Activated CD8-positive, alpha-beta T cell treated with anti-CD3 and anti-CD28 coated beads, Interleukin-2, amount 10 ng/mL, durations not matched to agents 7 days and 5 days (primary cell): ENCODE measurements at regions not wholly inside any gene's neighbourhood (a gene's known extent, or its start where the extent isn't known, plus 50 kb on each side); places are given as distances from the start of the nearest gene placed in this dataset.
A peak's percentile ranks its signal among the peaks of the same experiment; 100 is the strongest.

Source experiments
- ATAC-seq: fragments of 150-1000 bp; cut with Tn5 transposase; one replicate; pipeline ENCODE4 v1.10.0; 2021; ENCODE audit warnings: moderate library complexity
- CTCF ChIA-PET: fragments of 350-600 bp; sonication (Branson Sonifier 250); formaldehyde crosslinking; loops from one replicate; lab custom pipeline; 2021; ENCODE audit warnings: antibody characterized with exemption; lab: Charles Lee
- POLR2A ChIA-PET: fragments of 350-600 bp; sonication (Branson Sonifier 250); formaldehyde crosslinking; loops from one replicate; lab custom pipeline; 2021; ENCODE audit warnings: antibody characterized with exemption; lab: Charles Lee
- DNase-seq: peaks from one replicate; pipeline ENCODE4 v3.0.0-alpha.2; 2020
- H3K27ac Mint-ChIP-seq: one replicate; pipeline ENCODE4 v1.8.0; 2021; ENCODE audit warnings: mild to moderate bottlenecking, mixed read lengths
- H3K27me3 Mint-ChIP-seq: one replicate; pipeline ENCODE4 v1.8.0; 2021; ENCODE audit warnings: low read depth, mixed read lengths
- H3K36me3 Mint-ChIP-seq: one replicate; pipeline ENCODE4 v1.8.0; 2021; ENCODE audit warnings: low read depth, mixed read lengths
- H3K4me1 Mint-ChIP-seq: one replicate; pipeline ENCODE4 v1.8.0; 2021; ENCODE audit warnings: low read depth, mixed read lengths
- H3K4me3 Mint-ChIP-seq: one replicate; pipeline ENCODE4 v1.8.0; 2021; ENCODE audit warnings: mild to moderate bottlenecking, mixed read lengths
- H3K9me3 Mint-ChIP-seq: one replicate; pipeline ENCODE4 v1.8.0; 2022; ENCODE audit warnings: mixed read lengths; ENCODE audit not compliant: insufficient read depth

DNA sequence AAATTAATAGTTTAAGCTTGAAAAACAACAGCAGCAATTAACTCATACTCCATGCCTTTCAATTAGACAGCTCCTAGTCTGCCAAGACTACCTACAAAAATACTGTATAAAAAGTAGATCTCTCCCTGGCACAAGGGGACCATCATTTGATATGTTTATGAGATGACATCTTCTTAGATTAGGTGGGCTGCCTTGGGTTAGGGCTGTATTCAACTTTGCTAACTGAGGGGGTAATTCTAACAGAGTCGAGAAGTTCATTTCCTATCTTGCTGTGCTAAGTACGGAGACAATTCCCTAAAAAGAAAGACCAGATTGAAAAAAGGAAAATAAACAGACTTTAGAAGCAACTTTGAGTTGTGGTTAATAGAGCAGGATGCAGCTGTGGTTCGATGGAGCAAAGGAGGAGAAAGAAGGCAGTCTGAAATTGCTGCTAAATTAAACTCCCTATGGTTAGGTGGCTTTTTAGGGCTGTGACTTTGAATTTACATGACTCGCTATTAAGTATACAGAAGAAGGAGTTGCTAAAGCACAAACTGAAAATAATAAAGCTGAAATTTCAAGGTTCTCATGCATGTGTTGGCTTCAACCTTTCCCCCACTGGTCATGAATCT, 75.4 kb downstream of the CDC7 start:
- H3K36me3 Mint-ChIP-seq: no peaks in the 10 kb centered on the region
- peaks cover 23% of the 10 kb centered on the region for H3K4me1 Mint-ChIP-seq
- CTCF ChIA-PET: interaction anchor here (1.1 to 3.0 kb wide), 3 partner anchors 13 to 63 kb away, joined by 4 to 11 read pairs (median 6); no protein-coding TSS in a partner anchor
- H3K27me3 Mint-ChIP-seq: peaks cover 10% of the 10 kb centered on the region
- no peaks in the 10 kb centered on the region for H3K9me3 Mint-ChIP-seq
- peak overlapping the region; percentile 10 for H3K27ac Mint-ChIP-seq
- POLR2A ChIA-PET: interaction anchor here (0.6 kb wide), 1 partner anchor 39 kb away, joined by 3 read pairs; no protein-coding TSS in a partner anchor
- no peak overlapping the region for H3K4me3 Mint-ChIP-seq
- DNase-seq (no peak), ATAC-seq (no peak)

DNA sequence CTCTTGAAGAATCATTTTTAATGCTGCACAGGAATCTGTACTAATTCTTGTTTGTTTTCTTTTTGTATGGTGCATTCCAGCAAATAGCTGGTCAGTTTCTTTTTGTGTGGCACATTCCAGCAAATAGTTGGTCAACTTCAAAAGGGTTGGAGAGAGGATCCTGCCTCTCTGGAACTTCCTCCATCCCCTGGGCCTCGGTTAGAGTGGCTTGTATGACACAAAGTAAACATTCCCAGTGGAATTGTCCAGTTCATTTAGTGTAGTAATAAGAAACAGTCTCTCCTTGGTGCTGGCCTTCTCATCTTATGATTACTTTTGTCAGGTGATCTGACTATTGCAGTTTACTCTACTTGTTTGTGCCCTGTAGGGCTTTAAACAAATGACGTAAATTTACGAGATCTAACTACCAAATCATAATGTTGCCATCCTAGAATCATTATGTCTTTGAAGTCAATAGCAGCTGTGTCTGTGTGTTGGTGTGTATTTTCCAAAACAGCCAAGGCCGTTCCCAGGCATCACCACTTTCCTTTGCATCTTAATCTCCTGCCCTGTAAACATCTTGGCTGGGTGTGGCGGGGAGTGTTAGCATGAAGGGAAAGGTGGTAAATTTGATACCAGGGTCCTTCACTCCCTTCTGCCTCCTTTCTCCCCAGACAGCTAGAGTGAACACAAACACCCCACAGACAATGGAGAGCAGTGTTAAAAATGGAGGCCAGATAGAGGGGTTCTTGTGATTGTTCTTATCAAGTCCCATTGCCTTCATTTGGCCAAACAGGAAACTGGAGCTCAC, 77.9 kb downstream of the CDC7 start:
- Mint-ChIP-seq H3K27ac (no peak overlapping the region), H3K27me3 (peaks cover 19% of the 10 kb centered on the region), H3K4me3 (no peak overlapping the region), H3K9me3 (no peaks in the 10 kb centered on the region), H3K36me3 (no peaks in the 10 kb centered on the region), H3K4me1 (peaks cover 22% of the 10 kb centered on the region)
- ChIA-PET CTCF (interaction anchor here (1.4 kb wide), 1 partner anchor 50 kb away, joined by 5 read pairs; no protein-coding TSS in a partner anchor), POLR2A (no interaction called here)
- ATAC-seq (no peak), DNase-seq (no peak)

DNA sequence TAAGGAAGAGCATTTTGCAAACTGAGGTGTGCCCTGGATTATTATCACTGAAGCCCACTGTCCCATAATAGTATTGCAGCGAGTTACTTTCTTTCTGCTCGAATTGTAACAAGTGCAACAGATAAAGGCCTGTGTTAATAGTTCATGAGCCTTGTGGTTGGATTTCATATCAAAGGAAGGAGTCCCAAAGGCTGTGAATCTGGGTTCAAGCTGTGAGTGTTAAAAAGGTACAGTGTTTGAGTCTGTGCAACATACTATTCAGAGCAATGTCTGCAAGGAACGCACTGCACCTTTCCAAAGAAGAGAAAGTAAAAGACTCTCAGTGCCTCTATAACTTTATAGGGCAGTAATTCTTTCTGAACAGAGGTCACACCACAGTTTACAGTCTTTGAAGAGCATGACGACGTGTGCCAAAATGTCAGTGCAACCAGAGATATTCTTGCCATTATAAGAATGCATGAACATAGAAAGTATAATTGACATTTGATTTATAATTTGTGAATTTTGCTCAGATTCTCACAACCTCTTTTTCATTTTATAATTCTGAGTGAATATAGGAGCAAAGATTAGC, 79.1 kb downstream of the CDC7 start:
- ATAC-seq (no peak), DNase-seq (no peak)
- peaks cover 19% of the 10 kb centered on the region for H3K27me3 Mint-ChIP-seq
- H3K4me3 Mint-ChIP-seq: no peak overlapping the region
- H3K9me3 Mint-ChIP-seq: no peaks in the 10 kb centered on the region
- peaks cover 25% of the 10 kb centered on the region for H3K4me1 Mint-ChIP-seq
- no peak overlapping the region for H3K27ac Mint-ChIP-seq
- ChIA-PET POLR2A (no interaction called here), CTCF (interaction anchor here (1.4 kb wide), 1 partner anchor 51 kb away, joined by 5 read pairs; no protein-coding TSS in a partner anchor)
- no peaks in the 10 kb centered on the region for H3K36me3 Mint-ChIP-seq

DNA sequence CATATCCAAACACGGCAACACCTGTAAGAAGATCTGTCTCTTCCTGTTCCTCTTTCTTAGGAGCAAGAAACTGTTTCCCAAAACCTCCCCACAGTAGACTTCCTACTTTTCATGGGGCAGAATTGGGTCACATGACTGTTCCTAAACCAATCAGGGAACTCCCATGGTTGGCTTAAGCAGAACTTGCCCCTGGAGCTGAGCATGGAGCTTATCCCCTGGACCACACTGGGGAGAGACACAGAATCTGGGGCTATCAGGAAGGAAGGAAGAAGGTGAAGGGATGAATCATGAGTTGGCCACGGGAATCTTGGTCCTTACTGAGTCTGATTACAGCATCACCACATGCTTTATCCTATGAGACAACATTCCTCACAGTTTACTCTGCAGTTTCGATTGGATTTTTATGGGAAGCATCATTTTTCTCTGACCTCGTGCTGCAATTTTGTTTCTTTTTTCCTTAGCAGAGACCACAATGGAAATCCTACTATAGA, 81.8 kb downstream of the CDC7 start:
- Mint-ChIP-seq H3K27ac (no peak overlapping the region), H3K4me3 (no peak overlapping the region), H3K9me3 (no peaks in the 10 kb centered on the region), H3K4me1 (peaks cover 15% of the 10 kb centered on the region), H3K36me3 (no peaks in the 10 kb centered on the region), H3K27me3 (peaks cover 17% of the 10 kb centered on the region)
- ATAC-seq (no peak), DNase-seq (no peak)
- POLR2A ChIA-PET: no interaction called here
- CTCF ChIA-PET: no interaction called here

DNA sequence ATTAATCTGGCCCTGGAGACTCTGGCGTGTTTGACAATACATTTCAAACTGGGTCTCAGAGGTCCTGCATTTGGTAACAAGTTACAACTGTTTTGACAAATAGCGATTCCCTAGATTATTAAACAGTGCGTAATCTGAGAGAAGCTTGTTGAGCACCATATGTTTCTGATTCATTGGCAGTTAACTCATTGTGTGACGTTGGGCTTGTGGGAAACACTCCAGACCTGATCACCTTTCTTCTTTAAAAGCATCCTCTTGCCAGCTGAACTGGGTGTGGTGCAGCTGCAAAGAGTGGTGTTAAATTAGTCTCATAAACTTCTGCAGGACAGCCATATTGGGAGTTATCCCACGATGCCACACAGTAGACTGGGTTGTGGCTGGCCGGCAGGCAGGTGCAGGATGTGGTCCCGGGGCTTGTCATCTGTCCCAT, 82.7 kb downstream of the CDC7 start:
- CTCF ChIA-PET: interaction anchor here (1.0 kb wide), 1 partner anchor 72 kb away, joined by 3 read pairs; no protein-coding TSS in a partner anchor
- Mint-ChIP-seq H3K4me3 (no peak overlapping the region), H3K36me3 (no peaks in the 10 kb centered on the region), H3K9me3 (no peaks in the 10 kb centered on the region), H3K27ac (no peak overlapping the region), H3K4me1 (peaks cover 15% of the 10 kb centered on the region), H3K27me3 (peaks cover 21% of the 10 kb centered on the region)
- ATAC-seq (peak; percentile 49), DNase-seq (peak; percentile 25)
- POLR2A ChIA-PET: no interaction called here

DNA sequence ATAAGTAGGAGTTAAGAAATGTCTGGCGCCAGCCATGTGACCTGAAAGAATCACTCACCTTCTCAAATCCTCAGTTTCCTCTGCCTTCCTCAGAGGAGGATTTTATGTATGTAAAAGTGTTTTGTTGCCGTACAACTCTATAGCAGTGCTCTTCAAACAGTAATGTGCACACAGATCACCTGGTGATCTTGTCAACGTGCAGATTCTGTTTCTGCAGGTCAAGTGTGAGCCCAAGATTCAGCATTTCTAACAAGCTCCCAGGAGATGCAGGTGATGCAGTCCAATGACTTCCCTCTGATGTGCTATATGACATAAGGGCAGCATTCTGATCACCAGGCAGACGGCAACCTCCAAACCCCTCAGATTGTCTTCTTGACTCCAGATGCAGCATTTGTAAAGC, 83.7 kb downstream of the CDC7 start:
- Mint-ChIP-seq H3K4me1 (peaks cover 15% of the 10 kb centered on the region), H3K27ac (no peak overlapping the region), H3K27me3 (peaks cover 21% of the 10 kb centered on the region), H3K4me3 (no peak overlapping the region), H3K9me3 (no peaks in the 10 kb centered on the region), H3K36me3 (no peaks in the 10 kb centered on the region)
- ChIA-PET CTCF (no interaction called here), POLR2A (no interaction called here)
- DNase-seq (no peak), ATAC-seq (no peak)

DNA sequence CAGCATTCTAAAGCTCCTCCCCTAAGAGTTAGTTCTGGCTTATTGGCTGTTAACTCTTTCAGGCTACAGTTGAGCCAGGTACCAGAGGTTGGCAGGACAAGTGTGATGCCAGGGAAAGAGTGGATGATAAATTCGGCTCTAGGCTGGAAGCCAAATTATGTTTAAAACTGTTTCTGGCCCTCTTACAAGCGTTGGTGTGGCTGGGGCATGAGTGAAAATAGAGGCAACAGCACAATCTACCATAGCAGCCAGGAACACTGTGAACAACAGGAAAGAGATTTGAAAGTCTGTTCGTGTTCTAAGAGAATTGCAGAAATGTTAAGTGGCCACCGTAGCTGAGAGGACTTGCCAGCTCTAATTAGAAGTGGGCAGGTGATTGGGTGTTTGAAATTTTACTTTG, 84.2 kb downstream of the CDC7 start:
- no peaks in the 10 kb centered on the region for H3K36me3 Mint-ChIP-seq
- peaks cover 15% of the 10 kb centered on the region for H3K4me1 Mint-ChIP-seq
- no peaks in the 10 kb centered on the region for H3K9me3 Mint-ChIP-seq
- POLR2A ChIA-PET: no interaction called here
- DNase-seq: no peak
- ATAC-seq: no peak
- H3K27ac Mint-ChIP-seq: no peak overlapping the region
- H3K27me3 Mint-ChIP-seq: peaks cover 25% of the 10 kb centered on the region
- CTCF ChIA-PET: no interaction called here
- no peak overlapping the region for H3K4me3 Mint-ChIP-seq

DNA sequence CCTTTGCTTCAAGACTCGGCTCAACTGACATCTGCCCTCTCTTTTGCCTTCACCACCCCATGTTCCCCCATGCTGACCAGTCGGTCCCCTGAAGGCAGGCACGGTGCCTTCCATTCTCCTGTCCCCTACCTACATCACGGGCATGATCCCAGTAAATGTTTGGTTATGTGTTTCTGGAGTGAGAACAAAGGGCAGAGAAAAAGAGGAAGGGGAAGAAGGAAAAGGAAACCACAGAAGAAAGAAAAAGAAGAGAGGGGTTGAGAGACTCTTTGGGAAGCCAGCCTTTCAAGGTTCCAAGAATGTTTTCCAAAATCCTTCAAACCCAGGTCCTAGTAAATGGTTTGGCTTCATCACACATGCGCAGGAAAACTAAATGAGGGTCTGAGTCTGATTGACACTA, 84.9 kb downstream of the CDC7 start:
- Mint-ChIP-seq H3K9me3 (no peaks in the 10 kb centered on the region), H3K27me3 (peaks cover 22% of the 10 kb centered on the region), H3K27ac (no peak overlapping the region), H3K4me1 (peaks cover 15% of the 10 kb centered on the region), H3K36me3 (no peaks in the 10 kb centered on the region), H3K4me3 (no peak overlapping the region)
- DNase-seq (no peak), ATAC-seq (no peak)
- ChIA-PET POLR2A (no interaction called here), CTCF (no interaction called here)

DNA sequence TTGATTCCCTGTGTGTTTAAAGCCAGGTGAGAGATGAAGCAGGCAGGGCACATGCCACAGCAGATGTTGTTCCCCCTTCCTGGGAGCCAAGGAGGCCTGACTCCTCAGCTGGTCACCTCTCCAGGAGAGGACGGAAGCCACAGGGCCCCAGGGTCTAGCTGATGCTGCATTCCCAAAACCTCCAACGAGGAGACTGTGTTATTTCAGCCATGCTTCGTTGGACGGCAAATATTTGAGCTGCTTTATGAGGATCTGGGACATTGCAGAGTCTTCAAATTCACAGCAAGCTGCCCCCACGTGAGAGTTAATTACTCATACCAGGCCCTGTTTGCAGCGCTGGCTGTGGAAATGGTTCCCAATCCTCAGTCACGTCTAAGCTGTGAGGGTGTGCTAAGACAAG, 85.3 kb downstream of the CDC7 start:
- Mint-ChIP-seq H3K4me1 (peaks cover 18% of the 10 kb centered on the region), H3K27ac (no peak overlapping the region), H3K27me3 (peaks cover 22% of the 10 kb centered on the region), H3K9me3 (no peaks in the 10 kb centered on the region), H3K36me3 (no peaks in the 10 kb centered on the region), H3K4me3 (no peak overlapping the region)
- ChIA-PET CTCF (no interaction called here), POLR2A (no interaction called here)
- DNase-seq: no peak
- no peak for ATAC-seq

DNA sequence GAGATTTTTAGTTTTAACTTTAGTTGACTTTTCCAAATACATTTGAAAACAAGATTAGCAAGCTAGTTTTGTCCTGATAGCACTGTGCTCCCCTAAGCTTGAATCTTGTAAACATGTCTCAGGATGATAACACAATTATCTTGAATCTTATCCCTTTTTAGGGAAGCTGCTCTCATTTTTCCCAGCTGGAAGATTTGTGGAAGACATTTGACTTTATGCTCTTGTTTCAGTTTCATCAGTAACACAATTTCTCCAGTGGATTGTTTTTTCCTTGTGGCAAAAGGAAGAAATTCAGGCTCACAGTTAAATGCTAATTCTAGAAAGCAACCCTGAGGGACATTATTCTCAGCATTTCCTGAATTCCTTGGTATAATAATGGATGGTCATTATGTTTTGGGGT, 88.8 kb downstream of the CDC7 start:
- Mint-ChIP-seq H3K9me3 (no peaks in the 10 kb centered on the region), H3K27ac (no peak overlapping the region), H3K4me3 (no peak overlapping the region), H3K27me3 (peaks cover 15% of the 10 kb centered on the region), H3K36me3 (no peaks in the 10 kb centered on the region), H3K4me1 (peaks cover 28% of the 10 kb centered on the region)
- DNase-seq (no peak), ATAC-seq (no peak)
- POLR2A ChIA-PET: interaction anchor here (1.1 kb wide), 1 partner anchor 26 kb away, joined by 3 read pairs; no protein-coding TSS in a partner anchor
- CTCF ChIA-PET: interaction anchor here (0.9 to 1.2 kb wide), 2 partner anchors 13 to 77 kb away, joined by 3 to 4 read pairs; no protein-coding TSS in a partner anchor

DNA sequence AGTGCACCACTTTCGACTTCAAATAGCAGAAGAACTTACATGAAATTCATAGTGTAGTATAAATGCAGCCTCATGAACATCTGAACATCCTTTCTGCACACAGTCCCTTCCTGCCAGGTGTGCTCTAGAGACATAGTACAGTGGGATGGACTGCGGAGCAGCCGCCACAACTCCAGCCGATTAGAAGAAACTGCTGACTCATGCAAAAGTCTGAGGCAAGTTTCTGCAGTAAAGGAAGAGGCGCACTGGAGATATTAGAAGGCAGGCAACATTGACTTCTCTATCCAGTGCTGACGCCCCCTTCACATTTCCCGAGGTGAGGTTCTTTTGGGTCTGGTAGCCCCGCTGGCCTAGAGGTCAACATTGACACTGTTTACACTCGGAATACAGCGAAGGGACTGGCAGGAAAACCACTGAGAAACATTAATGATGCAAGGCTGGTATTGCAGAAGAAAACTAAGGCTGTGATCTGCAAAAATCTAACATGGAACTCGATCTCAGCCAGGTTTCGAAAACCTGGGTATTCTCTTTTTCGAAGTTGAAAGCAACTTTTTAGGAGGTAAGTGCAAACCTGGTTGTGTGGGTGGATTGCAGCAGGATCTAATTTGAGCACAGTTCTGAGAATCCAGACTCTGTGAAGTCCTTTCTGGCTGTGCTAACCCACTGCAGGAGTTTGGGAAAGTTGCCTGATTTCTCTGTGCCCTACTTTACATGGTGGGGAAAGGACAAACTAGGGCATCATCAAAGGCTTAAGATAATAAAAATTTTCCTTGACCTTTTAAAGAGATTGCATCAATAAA, 90.7 kb downstream of the CDC7 start:
- ChIA-PET CTCF (interaction anchor here (0.7 to 1.1 kb wide), 2 partner anchors 11 to 66 kb away, joined by 3 read pairs; no protein-coding TSS in a partner anchor), POLR2A (no interaction called here)
- Mint-ChIP-seq H3K27ac (peak overlapping the region; percentile 10), H3K4me3 (peak overlapping the region; percentile 20), H3K9me3 (no peaks in the 10 kb centered on the region), H3K27me3 (peaks cover 12% of the 10 kb centered on the region), H3K4me1 (peaks cover 21% of the 10 kb centered on the region), H3K36me3 (no peaks in the 10 kb centered on the region)
- peak; percentile 57 for ATAC-seq
- DNase-seq: peak; percentile 24
